ENCODE measurements at regions not wholly inside any gene's neighbourhood (a gene's known extent, or its start where the extent isn't known, plus 50 kb on each side); places are given as distances from the start of the nearest gene placed in this dataset.

GRCh38 chr7:37796138-37796775 lies 52.1 kb upstream of the NME8 start (continued):
- TF ChIP-seq EGR1 (IDR thresholded peaks at IDR 0.05; ENCODE audit: borderline replicate concordance, low read depth, low read length) = no peak
- no peak for TF ChIP-seq CHD1 (IDR thresholded peaks at IDR 0.05; ENCODE audit: low read depth, low read length)

All from H1 (cell line).